Activated CD8-positive, alpha-beta memory T cell treated with anti-CD3 and anti-CD28 coated beads, Interleukin-2, amount 50 U/mL, for 4 hours (primary cell): ENCODE measurements at regions not wholly inside any gene's neighbourhood (a gene's known extent, or its start where the extent isn't known, plus 50 kb on each side); places are given as distances from the start of the nearest gene placed in this dataset.

Experiments used
- DNase-seq: peaks from one replicate; pipeline ENCODE4 v3.0.0-alpha.2; 2020

GRCh38 chr15:67006083-67007065, 59.0 kb upstream of the SMAD3 start:
- no peak for DNase-seq

GRCh38 chr15:67009576-67010569, 55.5 kb upstream of the SMAD3 start:
- no peak for DNase-seq

- no peak for DNase-seq
Observed at GRCh38 chr15:67010898-67011616, 54.3 kb upstream of the SMAD3 start.

DNA sequence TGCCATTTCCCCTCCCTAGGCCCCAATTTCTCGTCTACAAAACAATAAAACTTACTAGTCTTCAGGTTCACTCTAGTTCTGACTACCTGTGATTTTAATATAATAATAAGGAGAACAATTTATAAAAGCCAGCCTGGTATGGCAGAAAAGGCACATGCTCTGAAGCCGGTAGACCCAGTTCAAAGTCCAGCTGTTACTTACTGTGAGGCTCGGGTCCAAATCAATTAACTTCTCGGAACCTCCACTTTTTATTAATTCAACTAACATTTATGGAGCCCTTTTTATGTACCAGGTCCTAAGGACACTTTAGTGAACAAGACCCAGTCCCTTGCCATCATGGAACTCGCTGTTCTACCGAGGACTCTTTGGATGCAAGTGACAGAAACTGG, 53.8 kb upstream of the SMAD3 start:
- DNase-seq = no peak

DNA sequence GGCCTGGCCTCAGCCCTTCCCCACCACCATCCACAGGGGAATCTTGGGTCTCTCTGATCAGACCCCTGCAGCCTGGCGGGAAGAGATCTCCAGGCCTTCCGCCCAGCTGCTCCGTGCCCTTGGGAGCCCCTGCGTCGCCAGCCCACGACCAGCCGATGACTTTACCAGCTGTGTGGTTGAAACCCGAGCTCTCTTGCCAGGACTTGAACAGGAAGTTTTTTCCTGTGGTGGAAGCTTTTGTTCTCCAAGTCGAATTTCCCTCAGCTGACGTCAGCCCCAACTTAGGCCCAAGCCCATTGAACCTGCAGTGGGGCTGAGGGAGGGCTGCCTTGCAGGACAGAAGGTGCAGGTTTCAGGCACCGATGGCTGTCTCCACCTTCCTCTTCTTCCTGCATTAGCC, 51.7 kb upstream of the SMAD3 start:
- DNase-seq = no peak
